PC-9 (cell line): ENCODE measurements at regions not wholly inside any gene's neighbourhood (a gene's known extent, or its start where the extent isn't known, plus 50 kb on each side); places are given as distances from the start of the nearest gene placed in this dataset.

Experiments used
- EZH2 ChIP-seq: fragments of 200-600 bp; sonication (generic); IDR thresholded peaks from 2 replicates; pipeline ENCODE4 v1.8.0; 2017; ENCODE audit warnings: antibody characterized with exemption, low read depth
- TF ChIP-seq, protein P1 (sequence below): fragments of 200-600 bp; sonication (generic); conservative IDR thresholded peaks from 2 replicates; pipeline ENCODE4 v1.6.1; 2017; ENCODE audit warnings: mixed run types, antibody characterized with exemption, mild to moderate bottlenecking, moderate library complexity

GRCh38 chr17:74082886-74083285 lies 120.6 kb upstream of the RPL38 start:
- TF ChIP-seq, protein P1, sequence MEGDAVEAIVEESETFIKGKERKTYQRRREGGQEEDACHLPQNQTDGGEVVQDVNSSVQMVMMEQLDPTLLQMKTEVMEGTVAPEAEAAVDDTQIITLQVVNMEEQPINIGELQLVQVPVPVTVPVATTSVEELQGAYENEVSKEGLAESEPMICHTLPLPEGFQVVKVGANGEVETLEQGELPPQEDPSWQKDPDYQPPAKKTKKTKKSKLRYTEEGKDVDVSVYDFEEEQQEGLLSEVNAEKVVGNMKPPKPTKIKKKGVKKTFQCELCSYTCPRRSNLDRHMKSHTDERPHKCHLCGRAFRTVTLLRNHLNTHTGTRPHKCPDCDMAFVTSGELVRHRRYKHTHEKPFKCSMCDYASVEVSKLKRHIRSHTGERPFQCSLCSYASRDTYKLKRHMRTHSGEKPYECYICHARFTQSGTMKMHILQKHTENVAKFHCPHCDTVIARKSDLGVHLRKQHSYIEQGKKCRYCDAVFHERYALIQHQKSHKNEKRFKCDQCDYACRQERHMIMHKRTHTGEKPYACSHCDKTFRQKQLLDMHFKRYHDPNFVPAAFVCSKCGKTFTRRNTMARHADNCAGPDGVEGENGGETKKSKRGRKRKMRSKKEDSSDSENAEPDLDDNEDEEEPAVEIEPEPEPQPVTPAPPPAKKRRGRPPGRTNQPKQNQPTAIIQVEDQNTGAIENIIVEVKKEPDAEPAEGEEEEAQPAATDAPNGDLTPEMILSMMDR = no peak
- TF ChIP-seq EZH2 = no peak
